Stimulated activated CD4-positive, alpha-beta T cell treated with anti-CD3 and anti-CD28 coated beads, Interleukin-1b, Interleukin-23, amount 100 ng/mL, for 1 hour (primary cell): ENCODE measurements at regions not wholly inside any gene's neighbourhood (a gene's known extent, or its start where the extent isn't known, plus 50 kb on each side); places are given as distances from the start of the nearest gene placed in this dataset.

Experiments used
- DNase-seq, 2 donors: peaks; one replicate each; pipeline ENCODE4 v3.0.0-alpha.2; 2020; ENCODE audit warnings: low read depth in 2 of 2

- no peak for DNase-seq
Measured at GRCh38 chr1:13878021-13878420, 178.0 kb downstream of the PRDM2 start.

- DNase-seq: no peak
Measured at GRCh38 chr1:13878451-13878850, 178.5 kb downstream of the PRDM2 start.

GRCh38 chr1:13881385-13882088 lies 181.5 kb downstream of the PRDM2 start:
- no peak for DNase-seq

- DNase-seq: no peak
Measured at GRCh38 chr1:13888351-13888986, 188.5 kb downstream of the PRDM2 start.

GRCh38 chr1:13889495-13889894 lies 189.5 kb downstream of the PRDM2 start:
- DNase-seq: no peak

- no peak for DNase-seq
Measured at GRCh38 chr1:13890766-13891165, 190.8 kb downstream of the PRDM2 start.

- DNase-seq: no peak
Measured at GRCh38 chr1:13892198-13892597, 192.2 kb downstream of the PRDM2 start.

- no peak for DNase-seq
Measured at GRCh38 chr1:13892671-13893325, 192.8 kb downstream of the PRDM2 start.

GRCh38 chr1:13893409-13893821 lies 193.4 kb downstream of the PRDM2 start:
- no peak for DNase-seq

- DNase-seq: no peak
Measured at GRCh38 chr1:13896932-13897331, 196.9 kb downstream of the PRDM2 start.

GRCh38 chr1:13898406-13898805 lies 198.4 kb downstream of the PRDM2 start:
- DNase-seq: no peak

GRCh38 chr1:13899856-13900255 lies 199.9 kb downstream of the PRDM2 start:
- DNase-seq: no peak

GRCh38 chr1:13900583-13900982 lies 200.6 kb downstream of the PRDM2 start:
- DNase-seq: no peak

- DNase-seq: no peak
Measured at GRCh38 chr1:13901039-13901438, 201.1 kb downstream of the PRDM2 start.

GRCh38 chr1:13901597-13901996 lies 201.6 kb downstream of the PRDM2 start:
- no peak for DNase-seq

GRCh38 chr1:13908128-13908527 lies 208.1 kb downstream of the PRDM2 start:
- no peak for DNase-seq

- no peak for DNase-seq
Measured at GRCh38 chr1:13911697-13912619, 212.0 kb downstream of the PRDM2 start.

GRCh38 chr1:13913396-13913795 lies 213.4 kb downstream of the PRDM2 start:
- DNase-seq: no peak

GRCh38 chr1:13916530-13916929 lies 216.5 kb downstream of the PRDM2 start:
- DNase-seq: no peak

GRCh38 chr1:13917607-13918006 lies 217.6 kb downstream of the PRDM2 start:
- DNase-seq: no peak

GRCh38 chr1:13918862-13919261 lies 218.9 kb downstream of the PRDM2 start:
- DNase-seq: no peak

- no peak for DNase-seq
Measured at GRCh38 chr1:13921190-13921589, 221.2 kb downstream of the PRDM2 start.
